ENCODE measurements at regions not wholly inside any gene's neighbourhood (a gene's known extent, or its start where the extent isn't known, plus 50 kb on each side); places are given as distances from the start of the nearest gene placed in this dataset.

DNA sequence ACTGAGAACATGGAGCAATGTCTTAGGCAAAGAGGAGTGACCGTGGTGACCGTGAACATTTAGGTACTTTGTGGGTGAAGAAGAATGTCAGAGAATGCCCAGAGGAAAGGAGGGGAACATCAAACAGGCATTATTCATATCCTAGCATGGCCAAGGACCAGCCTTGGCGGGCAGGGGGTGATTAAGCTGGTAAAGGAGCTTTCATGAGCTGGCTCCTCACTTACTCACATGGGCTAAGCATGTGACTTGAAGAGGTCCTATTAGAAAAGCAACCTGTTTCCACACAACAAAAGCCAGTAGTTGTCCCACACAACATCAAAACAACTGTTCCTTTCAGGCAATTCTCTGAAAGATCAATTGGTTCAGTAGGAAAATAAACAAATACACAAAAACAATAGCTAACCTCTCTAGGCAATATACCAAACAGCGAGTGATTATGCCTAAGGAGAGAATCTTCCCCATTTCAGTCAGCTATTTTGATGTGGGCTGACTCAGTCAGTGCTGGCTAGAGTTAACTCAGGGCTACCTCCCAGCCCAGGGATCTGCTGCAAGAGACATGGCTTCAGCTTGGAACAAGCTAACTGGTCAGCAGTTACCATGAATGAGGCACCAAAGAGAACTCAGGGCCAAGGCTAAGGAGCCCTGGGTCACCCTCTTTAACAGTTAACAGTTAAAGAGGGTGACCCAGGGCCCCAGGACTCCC is 283.5 kb downstream of the ARHGAP12 start:
- peak; percentile 48 for DNase-seq (ENCODE audit: low read depth)

DNA sequence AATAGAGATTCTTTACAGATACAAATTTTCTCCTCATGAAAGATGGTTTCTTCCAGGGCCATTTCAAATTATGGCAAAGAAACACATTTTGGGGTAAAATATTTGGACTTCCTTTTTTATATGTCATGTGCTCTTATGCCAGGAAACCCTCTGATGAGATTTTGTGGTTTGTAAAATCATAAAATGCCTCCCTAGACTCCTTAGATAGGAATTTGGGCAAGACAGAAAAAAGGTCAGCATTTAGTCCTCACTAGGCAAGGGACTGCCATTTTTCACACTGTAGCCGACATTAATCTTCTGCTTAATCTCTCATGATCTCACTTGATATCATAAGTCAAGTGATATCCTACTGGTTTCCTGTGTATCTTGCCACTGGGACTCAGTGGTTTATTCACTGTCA is 286.4 kb downstream of the ARHGAP12 start:
- DNase-seq (ENCODE audit: low read depth) = no peak

DNA sequence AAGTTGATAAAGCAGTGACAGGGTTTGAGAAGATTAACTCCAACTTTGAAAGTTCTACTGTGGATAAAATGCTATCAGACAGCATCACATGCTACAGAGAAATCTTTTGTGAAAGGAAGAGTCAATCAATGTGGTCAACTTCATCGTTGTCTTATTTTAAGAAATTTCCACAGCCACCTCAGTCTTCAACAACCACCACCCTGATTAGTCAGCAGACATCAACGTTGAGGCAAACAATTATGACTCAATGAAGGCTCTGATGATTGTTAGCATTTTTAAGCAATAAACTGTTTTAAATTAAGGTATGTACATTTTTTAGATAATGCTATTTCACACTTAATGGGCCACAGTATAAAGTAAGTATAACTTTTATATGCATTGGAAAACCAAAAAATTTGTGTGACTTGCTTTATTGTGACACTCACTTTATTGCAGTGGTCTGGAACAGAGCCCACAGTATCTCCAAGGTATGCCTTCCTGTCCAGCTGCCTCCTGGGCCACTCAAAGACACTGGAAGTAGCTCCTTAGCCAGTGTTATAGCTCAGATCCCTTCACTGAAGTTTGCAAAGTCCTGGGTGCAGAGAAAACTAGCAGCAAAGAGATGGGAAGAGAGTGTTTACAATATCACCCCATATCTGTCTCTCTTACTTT is 293.1 kb downstream of the ARHGAP12 start:
- peak; percentile 65 for DNase-seq (ENCODE audit: low read depth)

DNA sequence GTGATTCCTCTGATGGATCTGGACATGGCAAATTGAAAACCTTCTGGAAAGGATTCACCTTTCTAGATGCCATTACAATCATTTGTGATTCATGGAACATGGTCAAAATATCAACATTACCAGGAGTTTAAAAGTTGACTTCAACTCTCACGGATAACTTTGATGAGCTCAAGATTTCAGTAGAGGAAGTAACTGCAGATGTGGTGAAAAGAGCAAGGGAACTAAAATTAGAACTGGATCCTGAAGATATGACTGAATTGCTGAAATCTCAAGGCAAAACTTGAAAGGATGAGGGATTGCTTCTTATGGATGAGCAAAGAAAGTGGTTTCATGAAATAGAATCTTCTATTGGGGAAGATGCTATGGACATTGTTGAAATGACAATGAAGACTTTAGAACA is 293.6 kb downstream of the ARHGAP12 start:
- no peak for DNase-seq (ENCODE audit: low read depth)

DNA sequence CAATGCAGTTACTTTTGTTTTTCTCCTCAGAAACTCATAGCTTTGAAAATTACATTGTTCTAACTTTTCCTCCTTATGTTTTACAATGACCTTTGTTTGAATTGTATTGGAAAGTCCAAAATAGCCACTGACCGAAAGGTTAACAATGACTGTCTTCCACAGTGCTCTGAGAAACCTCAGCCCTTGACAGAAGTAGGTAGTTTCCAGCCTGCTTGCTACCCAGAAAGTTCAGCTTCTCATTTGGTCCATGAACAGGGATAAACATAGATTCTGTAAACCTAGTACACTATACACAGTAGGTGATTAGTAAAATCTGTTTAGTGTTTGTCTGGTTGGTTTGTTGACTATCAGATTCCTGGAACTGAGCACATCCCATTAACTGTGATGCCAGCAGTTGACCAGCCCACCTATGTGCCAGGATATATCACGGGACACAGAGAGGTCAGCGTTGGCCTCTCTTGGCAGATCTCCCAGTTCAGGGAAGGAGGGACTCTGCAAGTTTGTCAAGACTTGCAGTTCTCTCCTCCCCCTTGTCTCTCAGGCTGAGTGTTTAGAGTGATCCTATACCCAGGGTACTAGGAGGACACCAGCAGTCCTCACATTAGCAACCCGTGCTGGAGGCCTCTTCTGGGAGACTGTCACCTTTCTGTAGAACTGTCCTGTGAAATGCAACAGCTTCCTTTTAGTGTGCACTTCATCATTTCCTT is 297.6 kb downstream of the ARHGAP12 start:
- no peak for DNase-seq (ENCODE audit: low read depth)

DNA sequence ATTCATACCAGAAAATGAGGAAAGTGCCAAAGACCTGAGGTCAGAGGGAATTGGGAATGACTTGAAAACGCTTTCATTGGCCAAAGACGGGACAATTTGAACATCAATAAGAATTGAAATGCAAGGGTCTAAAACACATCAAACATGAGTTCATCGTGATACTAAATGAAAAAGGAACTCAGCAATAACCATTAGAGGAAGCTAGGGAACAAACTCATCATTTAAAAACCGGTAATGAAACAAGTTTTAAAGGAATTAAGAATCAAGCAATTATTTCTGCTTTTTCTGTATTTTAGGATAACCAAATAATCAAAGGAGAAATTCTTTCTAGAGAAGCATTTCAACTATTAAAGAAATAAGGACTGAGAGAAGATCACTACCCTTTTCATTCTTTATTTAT is 303.1 kb downstream of the ARHGAP12 start:
- no peak for DNase-seq (ENCODE audit: low read depth)

DNA sequence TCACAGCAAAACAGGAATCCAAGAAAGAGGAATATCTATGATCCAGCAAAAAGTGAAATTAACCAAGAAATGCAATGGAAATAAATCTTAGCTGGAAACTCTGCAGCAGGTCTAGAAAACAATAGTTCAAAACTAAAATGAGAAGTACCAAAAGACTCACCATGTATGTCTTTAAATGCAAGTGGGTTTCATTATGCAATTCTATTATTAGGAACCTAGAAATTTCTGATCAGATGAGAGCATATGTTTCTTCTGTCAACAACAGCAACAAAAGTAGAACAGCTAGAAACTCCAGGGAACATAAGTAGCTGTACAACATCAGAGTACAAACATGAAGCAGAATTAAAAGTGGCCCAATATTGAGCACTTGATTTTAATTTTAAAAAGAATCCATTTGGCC is 304.0 kb downstream of the ARHGAP12 start:
- DNase-seq (ENCODE audit: low read depth) = no peak

DNA sequence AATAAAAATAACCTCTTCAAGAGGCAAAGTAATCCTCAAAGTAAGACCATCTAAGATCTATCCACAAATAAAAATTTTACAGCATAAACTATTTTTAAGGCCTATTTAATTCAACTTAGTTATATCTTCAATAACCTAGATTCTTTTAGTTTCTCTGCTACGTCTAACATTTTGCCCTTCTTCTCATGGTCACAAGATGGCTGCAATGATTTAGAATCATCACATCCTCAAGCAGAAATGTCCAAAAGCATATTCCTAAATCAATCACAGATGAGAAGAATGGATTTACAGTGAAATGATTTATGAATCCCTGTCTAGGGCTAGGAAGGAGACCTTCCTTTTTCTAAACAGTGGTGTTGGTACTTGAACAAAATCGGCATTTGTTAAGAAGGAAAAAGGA is 304.7 kb downstream of the ARHGAP12 start:
- DNase-seq (ENCODE audit: low read depth) = no peak

DNA sequence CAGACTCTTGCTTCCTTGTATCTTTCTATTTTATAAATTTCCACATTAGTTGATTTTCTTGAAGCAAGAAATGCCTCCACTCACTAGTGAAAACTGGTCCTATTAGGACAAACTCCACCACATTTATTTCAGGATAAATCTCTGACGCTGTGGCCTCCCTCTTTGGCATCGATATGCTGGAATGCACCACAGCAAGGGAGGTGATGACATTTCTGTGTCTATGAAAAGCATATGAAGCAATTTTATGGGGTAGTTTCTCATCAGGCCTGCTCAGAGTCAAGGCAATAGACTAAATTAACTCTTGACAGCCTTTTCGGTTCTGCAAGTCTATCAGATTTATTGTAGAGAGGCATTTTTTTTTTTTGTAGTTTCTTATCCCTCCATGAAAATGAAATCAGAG is 304.4 kb downstream of the ZEB1 start:
- DNase-seq (ENCODE audit: low read depth) = no peak

DNA sequence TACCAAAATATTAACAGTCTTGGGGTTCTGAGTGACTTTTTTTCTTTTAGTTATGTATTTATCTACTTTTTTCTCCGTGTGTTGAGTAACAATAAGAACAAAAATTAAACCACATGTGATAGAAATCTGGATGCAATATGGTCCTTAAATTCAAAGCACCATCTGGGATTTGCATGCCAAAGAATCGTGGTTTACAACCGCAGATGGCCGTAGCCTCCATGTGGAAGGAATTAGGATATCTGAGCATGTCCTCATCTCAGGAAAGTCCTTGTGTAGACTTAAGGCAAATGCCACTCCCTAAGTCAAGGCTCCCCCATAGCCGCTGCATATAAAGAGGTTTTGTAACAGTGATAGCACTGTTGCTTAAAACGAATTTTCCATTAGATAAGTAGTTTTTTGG is 304.0 kb downstream of the ZEB1 start:
- DNase-seq (ENCODE audit: low read depth) = peak; percentile 18

DNA sequence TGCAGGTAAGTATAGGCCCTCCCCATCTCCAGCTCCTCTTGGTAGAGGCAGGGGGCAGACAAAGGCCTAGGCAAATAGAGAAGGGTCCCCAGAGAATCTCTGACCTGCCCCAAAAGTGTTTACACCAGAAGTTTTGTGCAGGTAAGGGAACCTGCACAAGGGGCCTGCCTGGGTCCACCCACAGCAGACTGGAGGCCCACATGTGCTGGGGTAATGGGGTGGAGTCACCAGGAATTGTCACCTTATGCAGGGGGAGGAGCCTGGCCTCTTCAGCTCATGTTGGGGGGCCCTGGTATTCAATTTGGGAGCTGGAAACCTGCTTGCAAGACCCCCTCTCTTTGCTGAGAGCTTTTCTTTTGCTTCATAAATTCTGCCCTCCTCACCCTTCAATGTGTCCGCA is 302.7 kb downstream of the ZEB1 start:
- no peak for DNase-seq (ENCODE audit: low read depth)

DNA sequence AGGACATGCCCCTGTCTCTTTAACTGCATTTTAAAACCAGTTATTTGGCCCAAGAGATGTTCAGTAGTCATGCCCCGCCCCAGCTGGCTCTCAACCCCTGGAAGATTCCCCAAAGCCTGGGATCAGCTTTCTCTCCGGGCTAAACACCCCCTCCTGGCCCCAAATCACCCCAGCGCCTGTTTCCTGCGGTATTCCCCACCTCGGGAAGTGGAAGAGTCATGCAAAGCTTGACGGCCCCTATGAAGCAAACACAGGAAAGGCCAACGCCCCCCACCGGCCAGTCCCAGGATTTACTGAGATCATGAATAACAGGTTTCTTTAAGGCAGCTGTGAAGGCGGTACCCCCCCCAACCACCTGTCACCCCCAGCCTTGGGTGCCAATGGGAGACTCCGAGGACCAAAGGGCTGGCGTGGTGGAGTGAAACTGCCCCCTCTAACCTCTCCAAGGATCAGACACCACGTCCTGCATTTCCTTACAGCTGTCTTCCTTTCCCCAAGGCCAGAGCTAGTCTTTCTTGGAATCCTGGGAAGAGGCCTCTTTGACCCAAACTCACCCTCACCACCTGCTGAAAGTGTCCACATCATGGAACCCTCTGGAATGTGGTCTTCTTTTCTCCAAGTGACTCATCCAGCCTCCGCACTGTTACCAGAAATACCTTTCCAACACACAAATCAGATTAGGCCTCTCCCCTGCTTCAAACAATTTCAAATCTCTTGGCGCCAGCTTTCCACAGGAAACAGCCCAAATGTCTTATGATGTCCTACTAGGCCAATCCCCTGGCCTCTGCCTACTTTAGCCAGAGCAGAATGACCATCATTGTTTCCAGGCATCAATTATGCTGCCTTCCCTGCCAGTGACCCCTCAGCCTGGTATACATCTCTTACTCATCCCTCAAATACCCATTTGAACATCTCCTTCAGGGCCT is 301.5 kb downstream of the ZEB1 start:
- DNase-seq (ENCODE audit: low read depth) = peak; percentile 63

DNA sequence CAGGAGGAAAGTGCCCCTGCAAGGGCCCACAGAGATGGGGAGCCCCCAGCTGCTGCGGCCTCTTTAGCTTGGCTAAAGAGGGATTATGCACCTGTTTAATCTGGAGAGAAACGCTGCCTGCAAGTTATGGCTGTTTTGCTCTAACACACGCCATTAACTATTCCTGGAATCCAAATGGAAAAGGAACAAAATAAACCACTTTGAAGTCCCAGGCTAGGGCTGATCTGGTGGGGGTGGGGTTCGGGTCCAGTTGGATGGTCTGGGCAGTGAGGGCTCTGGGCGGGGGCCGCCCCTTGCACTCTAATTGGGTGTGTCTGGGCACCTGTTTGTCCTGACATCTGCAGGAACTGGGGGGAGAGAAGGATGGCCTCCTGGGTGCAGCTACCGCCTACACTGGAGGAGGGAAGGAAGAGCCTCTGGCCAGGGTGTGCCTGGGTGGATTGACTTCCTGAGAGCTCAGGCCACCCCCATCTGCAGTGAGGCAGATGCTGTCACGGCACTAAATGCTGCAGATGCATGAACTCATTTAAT is 300.6 kb downstream of the ZEB1 start:
- DNase-seq (ENCODE audit: low read depth) = no peak

DNA sequence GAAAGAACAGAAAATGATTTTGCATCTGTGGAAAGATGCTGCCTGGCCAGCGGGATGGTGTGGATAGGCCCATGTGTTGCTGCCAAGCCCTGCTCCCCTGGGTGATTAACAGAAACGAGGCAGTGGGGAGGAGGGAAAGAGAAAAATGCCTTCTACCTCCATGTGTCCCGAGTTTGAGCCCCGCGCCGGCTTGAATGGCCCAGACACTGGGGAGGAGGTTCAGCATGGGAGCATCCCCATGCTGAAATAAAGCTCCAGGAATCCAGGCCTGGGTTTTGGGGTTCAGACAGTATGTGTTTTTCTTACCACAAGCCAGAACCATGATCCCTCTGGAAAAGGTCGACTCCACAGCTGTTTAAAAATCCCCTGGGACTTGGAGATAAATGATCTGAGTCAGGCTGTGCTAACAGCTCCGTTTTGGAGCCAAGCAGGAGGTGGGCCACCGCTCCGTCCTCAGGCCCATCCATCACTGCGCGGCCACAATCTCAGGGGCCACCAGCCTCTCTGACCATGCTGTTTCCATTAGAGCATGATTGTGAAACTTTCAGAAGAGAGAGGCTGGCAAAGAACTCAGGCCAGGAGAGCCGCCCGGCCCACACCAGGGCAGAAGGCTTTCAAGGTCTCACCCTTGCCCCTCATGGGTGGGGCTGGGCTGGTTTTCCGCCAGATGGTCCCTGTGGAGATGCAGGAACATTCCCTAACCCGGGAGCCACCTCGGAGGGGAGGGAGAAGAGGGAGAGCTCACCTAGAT is 299.7 kb downstream of the ZEB1 start:
- DNase-seq (ENCODE audit: low read depth) = no peak

DNA sequence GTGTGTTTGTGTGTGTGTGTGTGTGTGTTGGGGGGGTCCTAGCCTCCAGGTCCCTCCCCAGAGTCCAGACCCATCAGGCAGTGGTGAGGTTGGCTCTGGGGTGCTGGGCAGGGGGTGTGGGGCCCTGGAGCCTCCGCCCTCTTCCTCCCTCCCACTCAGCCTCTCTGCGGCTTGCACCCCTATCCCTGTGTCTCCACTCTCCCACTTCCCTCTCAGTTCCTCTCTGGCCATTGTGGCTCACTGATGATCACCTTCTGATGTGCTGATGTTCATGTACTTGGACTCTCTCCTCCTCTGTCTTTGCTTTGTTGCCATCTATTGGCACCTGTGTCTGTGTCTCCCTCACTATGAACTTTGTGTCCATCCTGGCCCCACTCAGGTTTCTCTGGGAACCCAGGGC is 298.7 kb downstream of the ZEB1 start:
- no peak for DNase-seq (ENCODE audit: low read depth)

DNA sequence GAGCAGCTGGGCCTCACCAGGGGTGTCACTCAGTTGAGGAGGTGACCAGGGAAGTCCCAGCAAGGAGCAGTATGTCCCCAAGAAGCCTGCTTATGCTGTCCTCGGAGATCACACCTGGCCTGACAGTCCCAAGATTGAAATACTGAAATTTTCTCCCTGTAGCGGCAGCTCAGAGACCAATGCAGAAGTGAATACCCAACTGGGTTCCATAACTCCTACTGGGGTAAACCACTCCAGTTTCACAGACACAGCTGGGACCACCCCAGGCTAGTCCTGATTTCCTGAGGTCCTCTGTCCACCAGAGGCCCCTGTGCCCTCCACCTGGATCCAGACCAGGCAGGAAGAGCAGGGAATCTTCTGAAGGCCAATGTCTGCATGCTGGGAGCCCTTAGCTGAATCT is 298.1 kb downstream of the ZEB1 start:
- no peak for DNase-seq (ENCODE audit: low read depth)

DNA sequence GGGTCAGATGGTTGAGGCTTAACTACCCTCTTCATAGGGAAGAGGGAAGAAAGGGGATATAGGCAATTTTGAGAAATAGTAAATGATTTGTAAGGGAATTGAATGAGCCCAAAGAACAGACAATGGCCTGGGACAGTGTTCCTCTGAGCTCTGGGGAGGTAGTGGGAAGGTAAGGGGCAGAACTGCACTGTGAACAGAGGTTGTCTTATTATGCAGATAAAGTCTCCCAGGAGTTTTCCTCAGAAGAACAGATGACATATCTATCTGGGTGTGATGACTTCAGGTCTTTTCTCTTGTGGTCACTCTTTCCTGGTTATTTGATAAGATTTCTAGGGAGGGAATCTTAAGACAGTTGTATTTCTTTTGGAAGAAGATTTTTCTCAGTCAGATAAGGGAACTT is 296.1 kb downstream of the ZEB1 start:
- no peak for DNase-seq (ENCODE audit: low read depth)

DNA sequence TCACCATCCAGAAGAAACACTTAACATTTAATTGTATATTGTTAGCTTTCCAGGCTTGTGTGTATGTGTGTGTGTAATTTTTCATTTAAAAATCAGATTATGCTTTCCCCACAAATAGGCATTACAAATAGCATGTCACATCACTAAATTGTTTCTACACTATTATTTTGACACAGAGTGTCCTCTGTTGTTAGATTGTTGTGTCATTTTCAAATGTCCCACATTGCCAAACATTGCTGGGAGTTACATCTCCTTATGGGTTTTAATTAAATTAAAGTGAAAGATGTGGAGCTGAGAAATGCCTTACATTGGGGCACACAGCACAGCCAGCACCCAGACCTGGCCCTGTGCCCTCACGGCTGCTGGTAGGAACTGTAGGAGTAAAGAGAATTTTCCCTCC is 295.6 kb downstream of the ZEB1 start:
- DNase-seq (ENCODE audit: low read depth) = no peak

DNA sequence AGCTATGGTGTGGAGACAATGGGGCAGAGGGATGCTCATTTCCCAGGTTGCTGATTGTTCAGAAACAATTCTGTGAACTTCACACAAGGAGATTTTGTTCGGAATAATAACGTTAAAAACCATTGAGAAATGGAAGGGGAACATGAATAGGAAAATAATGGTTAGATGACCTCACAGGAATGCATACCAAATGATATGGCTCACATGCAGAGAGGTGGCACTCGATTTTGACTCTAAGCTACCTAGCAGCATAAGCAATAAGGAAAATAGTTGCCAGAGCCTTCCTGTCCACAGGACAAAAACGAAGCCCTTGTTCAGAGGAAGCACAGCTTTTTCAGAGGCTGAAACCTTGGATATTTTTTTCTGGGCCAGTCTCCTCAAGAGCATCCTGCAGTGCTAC is 293.1 kb downstream of the ZEB1 start:
- DNase-seq (ENCODE audit: low read depth) = peak; percentile 25

DNA sequence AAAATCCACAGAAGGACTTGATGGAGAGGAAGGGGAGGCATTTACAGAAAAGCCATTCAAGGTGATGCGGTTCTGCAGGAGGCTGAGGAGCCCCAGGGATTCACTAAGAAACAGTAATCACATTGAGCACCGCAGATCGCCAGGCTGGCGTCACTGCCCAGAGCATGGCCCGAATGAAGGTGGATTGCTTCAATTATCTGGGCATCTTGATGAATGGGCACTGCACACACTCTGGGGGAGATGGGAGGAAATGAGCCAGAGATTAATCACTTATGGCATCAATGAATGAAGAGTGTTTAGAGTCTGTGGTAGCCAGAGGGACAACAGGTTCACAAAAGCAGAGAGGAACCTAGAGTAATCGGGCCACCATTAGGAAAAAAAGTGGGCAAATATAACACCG is 292.1 kb downstream of the ZEB1 start:
- DNase-seq (ENCODE audit: low read depth) = peak; percentile 24

DNA sequence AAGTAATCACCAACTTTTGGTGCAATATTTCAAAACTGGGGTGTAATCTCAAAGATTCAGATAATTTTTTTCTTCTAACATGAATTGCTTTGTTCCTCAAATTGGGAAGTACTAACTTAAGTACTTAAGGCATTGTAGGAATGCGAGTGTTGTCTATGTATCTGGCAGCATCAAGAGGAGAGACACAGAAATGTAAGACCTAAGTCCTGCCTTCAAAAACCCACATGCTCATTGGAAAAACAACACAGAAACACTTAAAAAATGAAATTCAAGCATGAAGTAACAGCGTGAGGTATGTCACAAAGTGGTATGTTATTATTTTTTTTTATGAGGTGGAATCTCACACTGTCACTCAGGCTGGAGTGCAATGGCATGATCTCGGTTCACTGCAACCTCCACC is 288.5 kb downstream of the ZEB1 start:
- no peak for DNase-seq (ENCODE audit: low read depth)

All from ELR (cell line).